ENCODE measurements at regions not wholly inside any gene's neighbourhood (a gene's known extent, or its start where the extent isn't known, plus 50 kb on each side); places are given as distances from the start of the nearest gene placed in this dataset.
A peak's percentile ranks its signal among the peaks of the same experiment; 100 is the strongest.
"Not testable (repeated sequence)": the region's sequence is repeated elsewhere in the genome, so short reads cannot be mapped to it uniquely, and the experiment has no call there.

DNA sequence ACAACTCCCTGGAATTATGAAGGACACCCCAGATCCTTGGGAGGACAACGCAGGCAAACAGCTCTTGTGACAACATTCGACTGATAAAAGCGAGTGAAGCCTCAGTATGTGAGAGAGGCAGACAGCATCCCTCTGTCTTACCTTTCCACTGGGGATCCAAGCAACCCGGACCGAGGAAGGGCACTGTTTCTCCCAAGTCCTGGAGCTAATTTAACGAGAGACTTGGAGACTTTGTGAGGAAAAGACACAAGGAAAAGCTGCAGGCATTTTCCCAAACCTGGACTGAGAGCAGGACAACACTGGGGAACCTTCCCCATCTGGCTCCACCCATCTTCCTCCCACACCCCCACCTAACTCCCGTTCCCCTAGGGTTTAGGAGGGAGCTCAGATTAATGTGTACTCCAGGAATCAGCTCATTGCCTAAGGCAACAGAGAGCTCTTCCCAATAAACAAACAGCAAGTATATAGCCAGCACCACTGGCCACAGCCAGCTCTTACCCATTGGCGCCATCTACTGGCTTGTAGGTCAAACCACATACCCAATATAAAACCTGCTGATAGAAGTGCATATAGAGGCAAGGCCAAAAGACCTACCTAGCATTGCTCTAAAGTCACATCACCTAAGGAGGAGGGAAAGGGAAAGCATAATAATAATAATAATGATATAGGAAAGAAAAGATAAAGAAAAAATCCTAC is 76.7 kb upstream of the NEK3 start:
- TF ChIP-seq, protein P1, sequence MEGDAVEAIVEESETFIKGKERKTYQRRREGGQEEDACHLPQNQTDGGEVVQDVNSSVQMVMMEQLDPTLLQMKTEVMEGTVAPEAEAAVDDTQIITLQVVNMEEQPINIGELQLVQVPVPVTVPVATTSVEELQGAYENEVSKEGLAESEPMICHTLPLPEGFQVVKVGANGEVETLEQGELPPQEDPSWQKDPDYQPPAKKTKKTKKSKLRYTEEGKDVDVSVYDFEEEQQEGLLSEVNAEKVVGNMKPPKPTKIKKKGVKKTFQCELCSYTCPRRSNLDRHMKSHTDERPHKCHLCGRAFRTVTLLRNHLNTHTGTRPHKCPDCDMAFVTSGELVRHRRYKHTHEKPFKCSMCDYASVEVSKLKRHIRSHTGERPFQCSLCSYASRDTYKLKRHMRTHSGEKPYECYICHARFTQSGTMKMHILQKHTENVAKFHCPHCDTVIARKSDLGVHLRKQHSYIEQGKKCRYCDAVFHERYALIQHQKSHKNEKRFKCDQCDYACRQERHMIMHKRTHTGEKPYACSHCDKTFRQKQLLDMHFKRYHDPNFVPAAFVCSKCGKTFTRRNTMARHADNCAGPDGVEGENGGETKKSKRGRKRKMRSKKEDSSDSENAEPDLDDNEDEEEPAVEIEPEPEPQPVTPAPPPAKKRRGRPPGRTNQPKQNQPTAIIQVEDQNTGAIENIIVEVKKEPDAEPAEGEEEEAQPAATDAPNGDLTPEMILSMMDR (IDR thresholded peaks at IDR 0.05): peak; percentile 49 to 67 (median 52)
- not testable (repeated sequence) for TF ChIP-seq POLR2AphosphoS5 (IDR thresholded peaks at IDR 0.05)
